Stimulated activated naive B cell treated with anti-CD40 and anti-IgM and Interleukin-4, amounts not matched to agents 10 μg/mL and 1 μg/mL and 100 μg/mL, for 72 hours (primary cell): ENCODE measurements at regions not wholly inside any gene's neighbourhood (a gene's known extent, or its start where the extent isn't known, plus 50 kb on each side); places are given as distances from the start of the nearest gene placed in this dataset.
"Not testable (repeated sequence)": the region's sequence is repeated elsewhere in the genome, so short reads cannot be mapped to it uniquely, and the experiment has no call there.

Experiments
- ATAC-seq, 2 donors: fragments of 150-1000 bp; cut with Tn5 transposase; replicated peaks; 2 replicates each; pipeline ENCODE4 v1.10.0; 2021; ENCODE audit warnings: moderate library complexity in 1 of 2
- DNase-seq: peaks from one replicate; pipeline ENCODE4 v3.0.0; 2021
- H3K27ac Mint-ChIP-seq: one replicate; pipeline ENCODE4 v1.8.0; 2022; ENCODE audit warnings: mild to moderate bottlenecking, mixed read lengths
- H3K27me3 Mint-ChIP-seq, 2 donors: one replicate each; pipeline ENCODE4 v1.8.0; 2022; ENCODE audit warnings: mixed read lengths in 2 of 2
- H3K36me3 Mint-ChIP-seq, 2 donors: one replicate each; pipeline ENCODE4 v1.8.0; 2022; ENCODE audit warnings: mixed read lengths in 2 of 2, mild to moderate bottlenecking in 1 of 2
- H3K4me1 Mint-ChIP-seq, 2 donors: one replicate each; pipeline ENCODE4 v1.8.0; 2022; ENCODE audit warnings: mixed read lengths in 2 of 2, mild to moderate bottlenecking in 1 of 2
- H3K4me3 Mint-ChIP-seq, 2 donors: one replicate each; pipeline ENCODE4 v1.8.0; 2022; ENCODE audit warnings: mild to moderate bottlenecking in 2 of 2, mixed read lengths in 2 of 2, moderate library complexity in 1 of 2
- H3K9me3 Mint-ChIP-seq, 2 donors: one replicate each; pipeline ENCODE4 v1.8.0; 2022; ENCODE audit warnings: mixed read lengths in 2 of 2, mild to moderate bottlenecking in 1 of 2

DNA sequence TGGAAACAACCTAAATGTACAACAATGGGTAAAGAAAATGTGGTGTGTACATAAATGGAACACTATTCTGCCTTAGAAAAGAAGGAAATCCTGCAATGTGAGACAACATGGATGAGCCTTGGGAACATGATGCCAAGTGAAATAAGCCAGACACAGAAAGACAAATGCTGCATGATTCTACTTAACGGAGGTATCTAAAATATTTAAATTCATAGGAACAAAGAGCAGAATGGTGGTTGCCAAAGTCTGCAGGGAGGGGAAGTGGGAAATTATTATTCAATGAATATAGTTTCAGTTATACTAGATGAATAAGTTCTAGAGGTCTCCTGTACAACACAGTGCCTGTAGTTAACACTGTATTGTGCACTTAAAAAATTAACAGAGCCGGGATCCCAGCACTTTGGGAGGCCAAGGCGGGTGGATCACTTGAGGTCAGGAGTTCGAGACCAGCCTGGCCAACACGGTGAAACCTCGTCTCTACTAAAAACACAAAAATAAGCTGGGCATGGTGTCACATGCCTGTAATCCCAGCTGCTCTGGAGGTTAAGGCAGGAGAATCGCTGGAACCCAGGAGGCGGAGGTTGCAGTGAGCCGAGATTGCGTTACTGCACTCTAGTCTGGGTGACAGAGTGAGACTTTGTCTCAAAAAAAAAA lies 71.4 kb upstream of the SNX9 start:
- H3K27me3 Mint-ChIP-seq: no peaks in the 10 kb centered on the region
- DNase-seq: no peak
- H3K27ac Mint-ChIP-seq: peak overlapping the region; percentile 32
- H3K4me3 Mint-ChIP-seq: peak overlapping the region; percentile 44 to 51
- peak; percentile 79 to 81 for ATAC-seq
- peaks cover 2 to 3% of the 10 kb centered on the region in 2 donors for H3K36me3 Mint-ChIP-seq
- peaks cover 4 to 10% of the 10 kb centered on the region in 2 donors for H3K9me3 Mint-ChIP-seq
- H3K4me1 Mint-ChIP-seq: peaks cover 41 to 88% of the 10 kb centered on the region in 2 donors

- H3K27me3 Mint-ChIP-seq, H3K36me3 Mint-ChIP-seq, DNase-seq, ATAC-seq, H3K27ac Mint-ChIP-seq: not testable (repeated sequence)
- peaks cover 49 to 93% of the 10 kb centered on the region in 2 donors for H3K4me1 Mint-ChIP-seq
- H3K4me3 Mint-ChIP-seq: peak overlapping the region in 1 of 2 donors; percentile 30
- peaks cover 4 to 10% of the 10 kb centered on the region in 2 donors for H3K9me3 Mint-ChIP-seq
Measured at GRCh38 chr6:157752879-157753278, 70.2 kb upstream of the SNX9 start.

- no peak for DNase-seq
- Mint-ChIP-seq H3K27me3 (no peaks in the 10 kb centered on the region), H3K36me3 (peaks cover 2 to 3% of the 10 kb centered on the region in 2 donors), H3K9me3 (peaks cover 4 to 10% of the 10 kb centered on the region in 2 donors), H3K4me3 (no peak overlapping the region), H3K27ac (no peak overlapping the region), H3K4me1 (peaks cover 54 to 96% of the 10 kb centered on the region in 2 donors)
- ATAC-seq: no peak
Measured at GRCh38 chr6:157753291-157753690, 69.8 kb upstream of the SNX9 start.

GRCh38 chr6:157753801-157754200 lies 69.2 kb upstream of the SNX9 start:
- peaks cover 58 to 96% of the 10 kb centered on the region in 2 donors for H3K4me1 Mint-ChIP-seq
- not testable (repeated sequence) for DNase-seq, H3K36me3 Mint-ChIP-seq, H3K4me3 Mint-ChIP-seq, ATAC-seq, H3K27me3 Mint-ChIP-seq
- H3K9me3 Mint-ChIP-seq: peaks cover 4 to 10% of the 10 kb centered on the region in 2 donors
- H3K27ac Mint-ChIP-seq: peak overlapping the region; percentile 22

DNA sequence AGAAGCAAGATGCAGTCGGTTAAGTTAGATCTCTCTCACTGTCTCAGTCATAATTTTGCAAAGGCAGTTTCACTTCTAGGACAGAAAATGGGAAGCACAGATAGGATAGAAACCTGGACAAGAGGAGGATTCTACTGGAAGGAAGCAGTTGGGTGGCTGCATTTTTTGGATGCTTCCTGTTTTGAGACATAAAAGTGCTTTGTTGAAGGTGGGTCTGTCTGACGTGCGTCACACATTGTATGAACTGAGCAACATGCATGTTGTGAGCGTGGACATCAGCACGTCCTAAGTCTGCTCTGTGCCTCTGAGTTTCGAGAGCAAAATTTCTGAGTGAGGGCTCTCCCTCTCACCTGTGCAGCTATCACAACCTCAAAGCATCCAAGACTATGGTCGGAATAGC lies 68.7 kb upstream of the SNX9 start:
- peaks cover 4 to 10% of the 10 kb centered on the region in 2 donors for H3K9me3 Mint-ChIP-seq
- peak overlapping the region; percentile 92 for H3K27ac Mint-ChIP-seq
- H3K4me1 Mint-ChIP-seq: peaks cover 59 to 96% of the 10 kb centered on the region in 2 donors
- ATAC-seq: no peak
- H3K36me3 Mint-ChIP-seq: peaks cover 3 to 4% of the 10 kb centered on the region in 2 donors
- DNase-seq: no peak
- peak overlapping the region in 1 of 2 donors; percentile 35 for H3K4me3 Mint-ChIP-seq
- no peaks in the 10 kb centered on the region for H3K27me3 Mint-ChIP-seq

- no peak for ATAC-seq
- peak overlapping the region; percentile 25 to 69 for H3K4me3 Mint-ChIP-seq
Measured at GRCh38 chr6:157755032-157755745, 67.9 kb upstream of the SNX9 start.

GRCh38 chr6:157755746-157756411 lies 67.2 kb upstream of the SNX9 start:
- Mint-ChIP-seq H3K4me1 (peaks cover 63 to 94% of the 10 kb centered on the region in 2 donors), H3K36me3 (peaks cover 2 to 3% of the 10 kb centered on the region in 2 donors), H3K4me3 (peak overlapping the region; percentile 25 to 69), H3K27ac (peak overlapping the region; percentile 96), H3K27me3 (no peaks in the 10 kb centered on the region), H3K9me3 (peaks cover 1 to 2% of the 10 kb centered on the region in 2 donors)
- ATAC-seq (peak; percentile 74 to 79), DNase-seq (peak; percentile 77)

More at GRCh38 chr6:157755032-157755745, 67.9 kb upstream of the SNX9 start:
- Mint-ChIP-seq H3K27me3 (no peaks in the 10 kb centered on the region), H3K4me1 (peaks cover 60 to 94% of the 10 kb centered on the region in 2 donors), H3K9me3 (peaks cover 3 to 9% of the 10 kb centered on the region in 2 donors), H3K36me3 (peaks cover 3 to 4% of the 10 kb centered on the region in 2 donors), H3K27ac (peak overlapping the region; percentile 96)
- no peak for DNase-seq

DNA sequence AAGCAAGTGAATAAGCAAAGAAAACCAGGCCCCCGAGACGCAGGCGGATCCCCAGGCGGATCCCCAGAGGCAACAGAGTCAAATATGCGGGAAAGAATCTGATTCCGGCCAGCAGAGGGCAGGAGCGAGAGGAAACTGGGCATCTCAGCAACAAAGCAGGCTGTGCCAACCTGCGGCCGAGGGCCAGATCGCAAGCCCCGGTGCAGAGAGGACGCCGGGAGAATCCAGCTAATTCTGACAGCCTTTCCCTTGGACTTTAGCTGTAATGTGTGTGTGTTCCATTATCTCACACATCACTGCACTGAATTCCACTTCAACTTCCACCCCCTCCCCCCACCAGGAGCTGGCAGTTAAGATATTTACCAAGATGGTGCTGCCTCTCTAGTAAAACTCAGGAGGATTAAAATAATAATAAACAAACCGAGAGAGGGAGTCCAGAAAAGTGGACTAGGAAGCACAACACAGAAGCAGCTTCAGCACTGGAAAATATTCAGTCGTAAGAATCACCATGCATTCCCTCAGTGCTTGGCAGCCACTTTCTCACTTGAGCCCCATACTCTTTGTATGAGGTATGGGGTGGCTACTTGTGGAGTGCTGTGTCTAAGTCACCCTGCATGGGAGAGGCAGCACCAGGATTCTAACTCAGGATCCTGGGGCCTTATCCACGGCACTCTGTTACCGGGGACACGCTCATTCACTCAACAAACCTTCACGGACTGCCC lies 66.2 kb upstream of the SNX9 start:
- H3K27ac Mint-ChIP-seq: peak overlapping the region; percentile 96
- peaks cover 0 to 1% of the 10 kb centered on the region in 2 donors for H3K36me3 Mint-ChIP-seq
- ATAC-seq (peak; percentile 21 to 28), DNase-seq (peak; percentile 76)
- H3K27me3 Mint-ChIP-seq: no peaks in the 10 kb centered on the region
- H3K4me3 Mint-ChIP-seq: peak overlapping the region in 1 of 2 donors; percentile 69
- peaks cover 0 to 3% of the 10 kb centered on the region in 2 donors for H3K9me3 Mint-ChIP-seq
- H3K4me1 Mint-ChIP-seq: peaks cover 65 to 94% of the 10 kb centered on the region in 2 donors

GRCh38 chr6:157757430-157758403 lies 65.3 kb upstream of the SNX9 start:
- Mint-ChIP-seq H3K4me1 (peaks cover 63 to 94% of the 10 kb centered on the region in 2 donors), H3K27me3 (no peaks in the 10 kb centered on the region), H3K27ac (peak overlapping the region; percentile 97), H3K4me3 (peak overlapping the region in 1 of 2 donors; percentile 25), H3K36me3 (peaks cover 0 to 1% of the 10 kb centered on the region in 2 donors), H3K9me3 (peaks cover 0 to 3% of the 10 kb centered on the region in 2 donors)
- ATAC-seq: no peak
- no peak for DNase-seq

GRCh38 chr6:157758516-157759023 lies 64.5 kb upstream of the SNX9 start:
- ATAC-seq: no peak
- Mint-ChIP-seq H3K27me3 (no peaks in the 10 kb centered on the region), H3K9me3 (peaks cover 0 to 3% of the 10 kb centered on the region in 2 donors), H3K36me3 (peaks cover 0 to 1% of the 10 kb centered on the region in 2 donors), H3K27ac (peak overlapping the region; percentile 97), H3K4me3 (peak overlapping the region; percentile 43 to 60), H3K4me1 (peaks cover 70 to 95% of the 10 kb centered on the region in 2 donors)
- DNase-seq: no peak

GRCh38 chr6:157759028-157759427 lies 64.0 kb upstream of the SNX9 start:
- ATAC-seq (peak in 1 of 2 donors; percentile 10), DNase-seq (peak; percentile 48)
- peaks cover 70 to 95% of the 10 kb centered on the region in 2 donors for H3K4me1 Mint-ChIP-seq
- H3K27me3 Mint-ChIP-seq: no peaks in the 10 kb centered on the region
- peak overlapping the region; percentile 37 to 60 for H3K4me3 Mint-ChIP-seq
- H3K36me3 Mint-ChIP-seq: peaks cover 0 to 1% of the 10 kb centered on the region in 2 donors
- H3K9me3 Mint-ChIP-seq: peaks cover 0 to 3% of the 10 kb centered on the region in 2 donors
- H3K27ac Mint-ChIP-seq: peak overlapping the region; percentile 97

DNA sequence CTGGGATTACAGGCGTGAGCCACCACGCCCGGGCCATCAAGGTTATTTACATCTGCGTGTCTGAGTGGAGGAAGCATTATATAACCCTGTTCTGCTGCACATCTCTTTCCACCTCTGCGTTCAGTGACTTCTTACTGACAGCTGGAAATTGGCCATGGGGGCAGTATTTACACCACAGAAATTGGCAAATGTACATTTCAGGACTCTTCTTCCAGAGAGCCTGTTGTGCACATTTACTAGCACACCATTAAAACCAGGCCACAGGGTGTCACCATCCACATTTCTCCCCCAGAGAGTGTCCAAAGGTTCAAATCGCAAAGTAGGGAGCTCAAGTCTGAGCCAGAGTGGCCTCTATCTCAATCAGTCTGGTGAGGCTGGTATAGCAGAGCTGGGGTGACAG lies 62.9 kb upstream of the SNX9 start:
- H3K36me3 Mint-ChIP-seq: peaks cover 3 to 4% of the 10 kb centered on the region in 2 donors
- H3K27me3 Mint-ChIP-seq: no peaks in the 10 kb centered on the region
- H3K4me3 Mint-ChIP-seq: peak overlapping the region; percentile 46 to 66
- ATAC-seq (no peak), DNase-seq (no peak)
- peaks cover 72 to 95% of the 10 kb centered on the region in 2 donors for H3K4me1 Mint-ChIP-seq
- peak overlapping the region; percentile 97 for H3K27ac Mint-ChIP-seq
- peaks cover 1 to 3% of the 10 kb centered on the region in 2 donors for H3K9me3 Mint-ChIP-seq
